B cell (primary cell): ENCODE measurements at regions not wholly inside any gene's neighbourhood (a gene's known extent, or its start where the extent isn't known, plus 50 kb on each side); places are given as distances from the start of the nearest gene placed in this dataset.

Experiments
- ATAC-seq: fragments of 200-7000 bp; cut with Tn5 transposase; one replicate; pipeline ENCODE4 v1.10.0; 2021; ENCODE audit warnings: low read depth, mild to moderate bottlenecking, moderate number of reproducible peaks, moderate library complexity
- CTCF ChIA-PET: fragments of 350-600 bp; sonication (Branson Sonifier 250); formaldehyde crosslinking; loops from one replicate; lab custom pipeline; 2021; ENCODE audit warnings: antibody characterized with exemption, inconsistent platforms; lab: Charles Lee
- POLR2A ChIA-PET: fragments of 350-600 bp; sonication (Branson Sonifier 250); formaldehyde crosslinking; loops from one replicate; lab custom pipeline; 2021; ENCODE audit warnings: antibody characterized with exemption; lab: Charles Lee
- DNase-seq: peaks from one replicate; pipeline ENCODE4 v3.0.0; 2013
- H2AFZ ChIP-seq: 2 replicates; pipeline ENCODE4 v1.6.1; 2012; ENCODE audit warnings: mild to moderate bottlenecking, low read depth, low read length; ENCODE audit not compliant: insufficient read depth, poor library complexity, severe bottlenecking
- H3K27ac ChIP-seq, 2 donors: 1 replicate in 1 of 2; 2 replicates in 1 of 2; pipeline ENCODE4 v1.5.1; 2012 to 2013; ENCODE audit warnings: low read length in 2 of 2, mild to moderate bottlenecking in 2 of 2, moderate library complexity in 1 of 2
- H3K27me3 ChIP-seq, 4 experiments: fragments of 200-600 bp in 1 of 4; sonication (generic) in 1 of 4; replicated peaks in 1 of 4; 1 replicate in 2 of 4; 2 replicates in 2 of 4; pipeline versions ENCODE4 v1.6.1 to v1.7.0; 2013 to 2016; ENCODE audit warnings: low read length in 3 of 4, mild to moderate bottlenecking in 2 of 4, mixed read lengths in 1 of 4, moderate library complexity in 1 of 4; ENCODE audit not compliant: insufficient read depth in 4 of 4, control insufficient read depth in 3 of 4; ENCODE audit errors: control extremely low read depth in 1 of 4
- H3K36me3 ChIP-seq, 2 experiments: replicated peaks in 1 of 2; 1 replicate in 1 of 2; 2 replicates in 1 of 2; pipeline versions ENCODE4 v1.6.1 to v1.7.1; 2013; ENCODE audit warnings: low read length in 1 of 2; ENCODE audit not compliant: insufficient read depth in 2 of 2, control insufficient read depth in 1 of 2; ENCODE audit errors: control extremely low read depth in 1 of 2, extremely low read depth in 1 of 2
- H3K4me1 ChIP-seq, 2 donors: fragments of 200-600 bp in 1 of 2; sonication (generic) in 1 of 2; 1 replicate in 1 of 2; 2 replicates in 1 of 2; pipeline versions ENCODE4 v1.5.1 to v1.6.1; 2013 to 2017; ENCODE audit warnings: low read length in 2 of 2; ENCODE audit not compliant: control insufficient read depth in 2 of 2, insufficient read depth in 2 of 2
- H3K4me2 ChIP-seq: replicated peaks from 2 replicates; pipeline ENCODE3; 2012; ENCODE audit warnings: mild to moderate bottlenecking, low read depth, low read length; ENCODE audit not compliant: poor library complexity, severe bottlenecking
- H3K4me3 ChIP-seq, 5 experiments: fragments of 200-600 bp in 1 of 5; sonication (generic) in 1 of 5; 1 replicate in 3 of 5; 2 replicates in 2 of 5; pipeline versions ENCODE4 v1.5.1 to v1.7.0; 2011 to 2016; ENCODE audit warnings: low read length in 4 of 5, mild to moderate bottlenecking in 4 of 5, low read depth in 2 of 5, control low read depth in 1 of 5, moderate library complexity in 1 of 5; ENCODE audit not compliant: insufficient read depth in 1 of 5; ENCODE audit errors: control extremely low read depth in 1 of 5, extremely low read depth in 1 of 5
- H3K79me2 ChIP-seq: fragments of 200-600 bp; sonication (generic); one replicate; pipeline ENCODE4 v1.6.0; 2016; ENCODE audit warnings: low read length; ENCODE audit not compliant: control insufficient read depth, insufficient read depth
- H3K9ac ChIP-seq: fragments of 200-600 bp; sonication (generic); 2 replicates; pipeline ENCODE4 v1.6.1; 2017; ENCODE audit warnings: mild to moderate bottlenecking, low read length, moderate library complexity
- H3K9me3 ChIP-seq, 3 donors: one replicate each; pipeline versions ENCODE4 v1.6.1 to v1.7.1; 2013; ENCODE audit warnings: low read length in 2 of 3; ENCODE audit not compliant: control insufficient read depth in 2 of 3, insufficient read depth in 1 of 3; ENCODE audit errors: control extremely low read depth in 1 of 3
- H4K20me1 ChIP-seq: 2 replicates; pipeline ENCODE4 v1.6.0; 2012; ENCODE audit warnings: mild to moderate bottlenecking, low read length; ENCODE audit not compliant: insufficient read depth, control insufficient read depth, poor library complexity, severe bottlenecking
- H3K27ac Mint-ChIP-seq: one replicate; pipeline ENCODE4 v1.8.0; 2021; ENCODE audit warnings: mixed read lengths
- H3K27me3 Mint-ChIP-seq: one replicate; pipeline ENCODE4 v1.8.0; 2021; ENCODE audit warnings: mixed read lengths
- H3K4me1 Mint-ChIP-seq: one replicate; pipeline ENCODE4 v1.8.0; 2021; ENCODE audit warnings: mixed read lengths
- H3K4me3 Mint-ChIP-seq: one replicate; pipeline ENCODE4 v1.8.0; 2021; ENCODE audit warnings: mixed read lengths
- H3K9me3 Mint-ChIP-seq: one replicate; pipeline ENCODE4 v1.8.0; 2022; ENCODE audit warnings: mixed read lengths; ENCODE audit not compliant: insufficient read depth
- CTCF ChIP-seq: fragments of 200-600 bp; IDR thresholded peaks from one replicate; pipeline ENCODE4 v1.8.0; 2022; ENCODE audit warnings: antibody characterized with exemption, mild to moderate bottlenecking
- EZH2 ChIP-seq: IDR thresholded peaks from 2 replicates; pipeline ENCODE4 v1.6.1; 2012; ENCODE audit warnings: borderline replicate concordance, low read depth, mild to moderate bottlenecking, moderate library complexity, low read length; ENCODE audit not compliant: insufficient read depth, poor library complexity, severe bottlenecking
- WGBS: methylation state at CpG from one replicate; pipeline ENCODE4 v1.1.5; 2013; ENCODE audit warnings: missing lambda C conversion rate; ENCODE audit not compliant: insufficient coverage; 5-methylcytosine and 5-hydroxymethylcytosine counted together
- intact Hi-C: fragments of 100-400 bp; cut with micrococcal nuclease; formaldehyde crosslinking; loops from one replicate; pipeline ENCODE4 v1.10.0; 2022

- intact Hi-C loops, result no loop called here
- ChIA-PET POLR2A (no interaction called here), CTCF (no interaction called here)
- no peak overlapping the region for H3K27ac ChIP-seq
- H3K4me3 ChIP-seq, result no peak overlapping the region
- no peak overlapping the region for H3K27ac Mint-ChIP-seq
- peaks cover 3% of the 10 kb centered on the region for H3K4me1 Mint-ChIP-seq
- H3K4me3 Mint-ChIP-seq, result no peak overlapping the region
- DNase-seq (no peak), ATAC-seq (no peak)
- TF ChIP-seq CTCF, result no peak
- no peak for TF ChIP-seq EZH2
- 100% methylated on average over 1 of the region's 3 CpGs for WGBS
- H3K36me3 ChIP-seq, result no peaks in the 10 kb centered on the region
- peaks cover 4% of the 10 kb centered on the region for H3K9me3 Mint-ChIP-seq
- H3K79me2 ChIP-seq, result no peaks in the 10 kb centered on the region
- no peak overlapping the region for H2AFZ ChIP-seq
- no peaks in the 10 kb centered on the region for H4K20me1 ChIP-seq
- H3K27me3 ChIP-seq, result peaks cover 0 to 2% (median 0%) of the 10 kb centered on the region in 4 experiments
- H3K4me1 ChIP-seq, result no peaks in the 10 kb centered on the region
- H3K9ac ChIP-seq, result no peak overlapping the region
- H3K9me3 ChIP-seq, result peaks cover 0 to 9% (median 0%) of the 10 kb centered on the region in 3 donors
- H3K27me3 Mint-ChIP-seq, result peaks cover 19% of the 10 kb centered on the region
- H3K4me2 ChIP-seq, result no peak overlapping the region
Observed at GRCh38 chr20:20772497-20773085, 60.1 kb upstream of the RALGAPA2 start.

- Mint-ChIP-seq H3K27ac (no peak overlapping the region), H3K27me3 (peaks cover 12% of the 10 kb centered on the region), H3K9me3 (peaks cover 4% of the 10 kb centered on the region), H3K4me3 (no peak overlapping the region), H3K4me1 (peaks cover 3% of the 10 kb centered on the region)
- DNase-seq (no peak), ATAC-seq (no peak)
- Histone ChIP-seq H3K4me3 (no peak overlapping the region), H2AFZ (no peak overlapping the region), H3K36me3 (no peaks in the 10 kb centered on the region), H3K79me2 (no peaks in the 10 kb centered on the region), H3K9me3 (peaks cover 0 to 9% (median 0%) of the 10 kb centered on the region in 3 donors), H3K4me2 (no peak overlapping the region), H3K9ac (no peak overlapping the region), H3K27ac (no peak overlapping the region), H3K4me1 (no peaks in the 10 kb centered on the region), H3K27me3 (no peaks in the 10 kb centered on the region), H4K20me1 (no peaks in the 10 kb centered on the region)
- 94% methylated on average over 30 of the region's 30 CpGs for whole genome bisulfite sequencing
- ChIA-PET CTCF (no interaction called here), POLR2A (no interaction called here)
- TF ChIP-seq EZH2 (no peak), CTCF (no peak)
- intact Hi-C loops, result no loop called here
Observed at GRCh38 chr20:20768202-20768815, 55.9 kb upstream of the RALGAPA2 start.
